HG03558 (cell line): ENCODE measurements at regions not wholly inside any gene's neighbourhood (a gene's known extent, or its start where the extent isn't known, plus 50 kb on each side); places are given as distances from the start of the nearest gene placed in this dataset.

Source experiments
- ATAC-seq: cut with Tn5 transposase; IDR thresholded peaks from one replicate; pipeline ENCODE4 v1.9.1; 2021; ENCODE audit warnings: moderate number of reproducible peaks; ENCODE audit not compliant: unreplicated experiment; ENCODE audit errors: extremely low read depth

GRCh38 chr4:83174844-83175414 lies 60.4 kb upstream of the PLAC8 start:
- peak; percentile 38 for ATAC-seq

GRCh38 chr4:83172371-83172770 lies 57.8 kb upstream of the PLAC8 start:
- ATAC-seq = no peak

GRCh38 chr4:83171436-83172039 lies 57.0 kb upstream of the PLAC8 start:
- ATAC-seq = no peak

- no peak for ATAC-seq
These were observed 56.4 kb upstream of the PLAC8 start for GRCh38 chr4:83170952-83171399.
